Prostate gland (tissue), 2 donors: ENCODE measurements at regions not wholly inside any gene's neighbourhood (a gene's known extent, or its start where the extent isn't known, plus 50 kb on each side); places are given as distances from the start of the nearest gene placed in this dataset.
"Not testable (repeated sequence)": the region's sequence is repeated elsewhere in the genome, so short reads cannot be mapped to it uniquely, and the experiment has no call there.

Experiments
- DNase-seq: peaks from one replicate; pipeline ENCODE4 v3.0.0-alpha.2; 2019; ENCODE audit warnings: low spot score
- H3K27ac ChIP-seq, 2 donors: fragments of 200-600 bp; sonication (generic); 2 replicates each; pipeline ENCODE4 v1.5.1; 2017 to 2019
- H3K27me3 ChIP-seq: fragments of 200-600 bp; sonication (generic); replicated peaks from 2 replicates; pipeline ENCODE4 v1.5.1; 2019; ENCODE audit not compliant: insufficient read depth
- H3K36me3 ChIP-seq, 2 donors: fragments of 200-600 bp; sonication (generic); 1 replicate in 1 of 2; 2 replicates in 1 of 2; pipeline versions ENCODE4 v1.5.1 to v1.8.1; 2017 to 2019
- H3K4me1 ChIP-seq: fragments of 200-600 bp; sonication (generic); replicated peaks from 2 replicates; pipeline ENCODE4 v1.5.1; 2019
- H3K4me3 ChIP-seq, 2 donors: fragments of 200-600 bp; sonication (generic); 2 replicates each; pipeline ENCODE4 v1.5.1; 2017 to 2019
- H3K9me3 ChIP-seq: fragments of 200-600 bp; sonication (generic); 2 replicates; pipeline ENCODE4 v1.5.1; 2017
- POLR2A ChIP-seq: fragments of 450-650 bp; IDR thresholded peaks from one replicate; pipeline ENCODE4 v1.6.1; 2016; ENCODE audit warnings: antibody characterized with exemption, mild to moderate bottlenecking
- POLR2AphosphoS5 ChIP-seq: sonication (generic); formaldehyde crosslinking; IDR thresholded peaks from one replicate; pipeline ENCODE4 v1.6.1; 2017; ENCODE audit warnings: antibody characterized with exemption
- WGBS: methylation state at CpG from one replicate; pipeline ENCODE4 v1.1.5; 2018; 5-methylcytosine and 5-hydroxymethylcytosine counted together
- intact Hi-C: fragments of 100-400 bp; cut with DNase I; formaldehyde crosslinking; loops from one replicate; pipeline ENCODE4 v1.14.2; 2022
- TF ChIP-seq, protein P1 (sequence below), 4 experiments: fragments of 200-600 bp in 2 of 4; fragments of 450-650 bp in 2 of 4; sonication (generic) in 2 of 4; IDR thresholded peaks; 1 replicate in 3 of 4; 2 replicates in 1 of 4; pipeline ENCODE4 v1.5.1; 2016 to 2019; ENCODE audit warnings: antibody characterized with exemption in 4 of 4, mild to moderate bottlenecking in 2 of 4, moderate library complexity in 2 of 4

DNA sequence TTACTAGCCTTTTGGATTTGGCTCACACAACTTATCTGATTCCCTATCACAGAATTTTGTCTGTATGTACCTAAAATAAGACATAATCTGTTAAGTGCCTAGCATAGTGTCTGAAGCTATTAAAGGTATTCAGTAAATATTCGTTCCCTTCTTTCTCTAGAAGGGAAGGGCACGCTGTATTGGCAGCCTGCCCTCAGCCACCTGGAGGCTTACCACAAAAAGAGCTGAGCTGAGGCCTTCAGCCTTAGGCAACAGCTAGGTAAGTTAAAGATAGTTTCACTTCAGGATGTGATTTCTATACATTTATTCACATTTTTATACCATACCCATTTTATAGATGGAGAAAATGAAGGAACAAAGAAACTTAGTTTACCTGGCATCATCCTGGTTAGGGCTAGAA is 400.0 kb upstream of the LCORL start:
- Histone ChIP-seq H3K4me1 (no peaks in the 10 kb centered on the region), H3K27ac (no peak overlapping the region), H3K9me3 (no peaks in the 10 kb centered on the region), H3K4me3 (no peak overlapping the region), H3K36me3 (no peaks in the 10 kb centered on the region), H3K27me3 (no peaks in the 10 kb centered on the region)
- no peak for DNase-seq
- intact Hi-C loops: no loop called here
- TF ChIP-seq POLR2AphosphoS5: no peak
- TF ChIP-seq POLR2A: no peak
- TF ChIP-seq, protein P1, sequence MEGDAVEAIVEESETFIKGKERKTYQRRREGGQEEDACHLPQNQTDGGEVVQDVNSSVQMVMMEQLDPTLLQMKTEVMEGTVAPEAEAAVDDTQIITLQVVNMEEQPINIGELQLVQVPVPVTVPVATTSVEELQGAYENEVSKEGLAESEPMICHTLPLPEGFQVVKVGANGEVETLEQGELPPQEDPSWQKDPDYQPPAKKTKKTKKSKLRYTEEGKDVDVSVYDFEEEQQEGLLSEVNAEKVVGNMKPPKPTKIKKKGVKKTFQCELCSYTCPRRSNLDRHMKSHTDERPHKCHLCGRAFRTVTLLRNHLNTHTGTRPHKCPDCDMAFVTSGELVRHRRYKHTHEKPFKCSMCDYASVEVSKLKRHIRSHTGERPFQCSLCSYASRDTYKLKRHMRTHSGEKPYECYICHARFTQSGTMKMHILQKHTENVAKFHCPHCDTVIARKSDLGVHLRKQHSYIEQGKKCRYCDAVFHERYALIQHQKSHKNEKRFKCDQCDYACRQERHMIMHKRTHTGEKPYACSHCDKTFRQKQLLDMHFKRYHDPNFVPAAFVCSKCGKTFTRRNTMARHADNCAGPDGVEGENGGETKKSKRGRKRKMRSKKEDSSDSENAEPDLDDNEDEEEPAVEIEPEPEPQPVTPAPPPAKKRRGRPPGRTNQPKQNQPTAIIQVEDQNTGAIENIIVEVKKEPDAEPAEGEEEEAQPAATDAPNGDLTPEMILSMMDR (IDR thresholded peaks at IDR 0.05): no peak
- 30% methylated on average over 2 of the region's 2 CpGs for WGBS

DNA sequence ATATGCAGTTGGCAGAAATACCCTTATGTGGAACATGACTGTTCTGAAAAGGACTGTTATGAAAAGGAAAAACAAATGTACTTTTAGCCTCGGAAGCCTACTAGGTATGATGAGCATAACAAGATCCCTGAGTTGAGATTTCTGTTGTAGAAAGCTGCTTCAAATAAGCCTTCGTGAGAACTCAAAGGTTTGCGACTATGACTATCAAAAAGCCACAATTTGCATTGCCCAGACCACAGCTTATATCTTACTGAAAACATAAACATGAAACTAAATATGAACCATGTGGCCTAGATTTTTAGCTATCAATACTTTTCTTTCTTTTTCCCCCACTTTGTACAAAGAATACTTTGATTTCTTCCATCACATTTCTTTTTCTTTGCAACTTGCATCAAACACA is 398.2 kb upstream of the LCORL start:
- H3K4me1 ChIP-seq: no peaks in the 10 kb centered on the region
- no peak overlapping the region for H3K27ac ChIP-seq
- H3K36me3 ChIP-seq: no peaks in the 10 kb centered on the region
- intact Hi-C loops: no loop called here
- H3K4me3 ChIP-seq: no peak overlapping the region
- no peak for DNase-seq
- H3K9me3 ChIP-seq: no peaks in the 10 kb centered on the region
- WGBS: 67% methylated on average over 3 of the region's 3 CpGs
- no peaks in the 10 kb centered on the region for H3K27me3 ChIP-seq
- TF ChIP-seq POLR2AphosphoS5: no peak
- TF ChIP-seq, protein P1 (IDR thresholded peaks at IDR 0.05): no peak
- TF ChIP-seq POLR2A: no peak

DNA sequence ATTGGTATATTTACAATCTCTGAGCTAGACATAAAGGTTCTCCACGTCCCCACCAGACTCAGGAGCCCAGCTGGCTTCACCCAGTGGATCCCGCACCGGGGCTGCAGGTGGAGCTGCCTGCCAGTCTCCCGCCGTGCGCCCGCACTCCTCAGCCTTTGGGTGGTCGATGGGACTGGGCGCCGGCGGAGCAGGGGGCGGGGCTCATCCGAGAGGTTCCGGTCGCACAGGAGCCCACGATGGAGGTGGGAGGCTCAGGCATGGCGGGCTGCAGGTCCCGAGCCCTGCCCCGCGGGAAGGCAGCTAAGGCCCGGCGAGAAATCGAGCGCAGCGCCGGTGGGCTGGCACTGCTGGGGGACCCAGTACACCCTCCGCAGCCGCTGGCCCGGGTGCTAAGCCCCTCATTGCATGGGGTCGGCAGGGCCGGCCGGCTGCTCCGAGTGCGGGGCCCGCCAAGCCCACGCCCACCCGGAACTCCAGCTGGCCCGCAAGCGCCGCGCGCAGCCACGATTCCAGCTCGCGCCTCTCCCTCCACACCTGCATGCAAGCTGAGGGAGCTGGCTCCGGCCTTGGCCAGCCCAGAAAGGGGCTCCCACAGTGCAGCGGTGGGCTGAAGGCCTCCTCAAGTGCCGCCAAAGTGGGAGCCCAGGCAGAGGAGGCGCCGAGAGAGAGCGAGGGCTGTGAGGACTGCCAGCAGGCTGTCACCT is 396.8 kb upstream of the LCORL start:
- 94% methylated on average over 37 of the region's 51 CpGs for WGBS
- H3K9me3 ChIP-seq, H3K4me1 ChIP-seq, H3K27me3 ChIP-seq, H3K4me3 ChIP-seq, H3K36me3 ChIP-seq, intact Hi-C loops, H3K27ac ChIP-seq, DNase-seq: not testable (repeated sequence)

DNA sequence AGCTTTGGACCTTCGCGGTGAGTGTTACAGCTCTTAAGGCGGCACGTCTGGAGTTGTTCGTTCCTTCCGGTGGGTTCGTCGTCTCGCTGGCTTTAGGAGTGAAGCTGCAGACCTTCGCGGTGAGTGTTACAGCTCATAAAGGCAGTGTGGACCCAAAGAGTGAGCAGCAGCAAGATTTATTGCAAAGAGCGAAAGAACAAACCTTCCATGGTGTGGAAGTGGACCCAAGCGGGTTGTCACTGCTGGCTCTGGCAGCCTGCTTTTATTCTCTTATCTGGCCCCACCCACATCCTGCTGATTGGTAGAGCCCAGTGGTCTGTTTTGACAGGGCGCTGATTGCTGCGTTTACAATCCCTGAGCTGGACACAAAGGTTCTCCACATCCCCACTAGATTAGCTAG is 396.1 kb upstream of the LCORL start:
- DNase-seq, H3K27me3 ChIP-seq, intact Hi-C loops, H3K9me3 ChIP-seq, H3K4me3 ChIP-seq, H3K36me3 ChIP-seq, H3K4me1 ChIP-seq, H3K27ac ChIP-seq: not testable (repeated sequence)
- WGBS: 94% methylated on average over 15 of the region's 15 CpGs

DNA sequence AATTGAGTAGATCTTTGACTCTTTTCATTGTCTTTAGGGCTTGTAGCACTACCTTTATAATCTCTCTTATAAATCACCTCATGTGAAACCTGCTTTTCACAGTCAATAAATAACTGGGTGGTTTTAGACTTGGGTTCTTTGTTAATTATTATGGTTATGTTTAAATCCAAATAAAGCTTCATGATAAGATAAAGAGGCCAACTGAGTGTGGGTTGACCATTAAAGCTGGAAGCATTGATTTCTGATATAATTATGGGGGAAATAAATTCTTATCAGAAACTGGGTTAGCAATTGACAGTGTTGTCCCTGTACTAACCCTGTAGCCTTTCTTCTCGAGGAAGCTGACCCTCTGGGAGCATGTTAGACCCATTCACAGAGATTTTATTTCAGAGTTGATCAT is 384.7 kb upstream of the LCORL start:
- 61% methylated on average over 1 of the region's 1 CpG for WGBS
- DNase-seq: no peak
- Histone ChIP-seq H3K9me3 (no peaks in the 10 kb centered on the region), H3K36me3 (no peaks in the 10 kb centered on the region), H3K27me3 (no peaks in the 10 kb centered on the region), H3K4me3 (no peak overlapping the region), H3K4me1 (no peaks in the 10 kb centered on the region), H3K27ac (no peak overlapping the region)
- no peak for TF ChIP-seq POLR2A
- TF ChIP-seq, protein P1 (IDR thresholded peaks at IDR 0.05): no peak
- no peak for TF ChIP-seq POLR2AphosphoS5
- intact Hi-C loops: no loop called here

DNA sequence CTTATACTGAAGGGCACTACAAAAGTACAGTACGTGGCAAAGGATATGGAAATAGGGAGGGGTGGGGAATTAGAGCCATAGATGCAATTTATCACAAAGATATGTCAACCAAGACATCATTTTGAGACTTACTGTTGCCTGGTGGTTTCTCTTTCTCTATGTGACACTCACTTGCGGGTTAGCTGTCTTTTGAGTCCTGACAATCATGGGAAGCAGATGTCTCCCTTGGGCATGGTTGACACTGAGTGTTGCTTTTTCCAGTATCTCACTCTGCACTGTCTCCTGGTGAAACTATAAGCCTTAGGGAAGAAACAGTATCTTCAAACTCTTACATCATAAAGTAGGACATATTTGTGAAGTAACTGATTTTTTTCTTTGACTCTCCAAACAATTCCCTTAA is 383.5 kb upstream of the LCORL start:
- Histone ChIP-seq H3K4me1 (no peaks in the 10 kb centered on the region), H3K27me3 (no peaks in the 10 kb centered on the region), H3K36me3 (no peaks in the 10 kb centered on the region), H3K9me3 (no peaks in the 10 kb centered on the region), H3K27ac (no peak overlapping the region), H3K4me3 (no peak overlapping the region)
- intact Hi-C loops: no loop called here
- TF ChIP-seq, protein P1 (IDR thresholded peaks at IDR 0.05): no peak
- TF ChIP-seq POLR2AphosphoS5 (no peak), POLR2A (no peak)
- no peak for DNase-seq
- 94% methylated on average over 2 of the region's 2 CpGs for WGBS
